NB4 (cell line): ENCODE measurements at regions not wholly inside any gene's neighbourhood (a gene's known extent, or its start where the extent isn't known, plus 50 kb on each side); places are given as distances from the start of the nearest gene placed in this dataset.

Experiments
- CTCF ChIP-seq: IDR thresholded peaks from one replicate; pipeline ENCODE4 v1.5.1; 2012; ENCODE audit warnings: low read depth, low read length
- MAX ChIP-seq: IDR thresholded peaks from 2 replicates; pipeline ENCODE4 v1.6.1; 2011; ENCODE audit warnings: low read depth, low read length
- MYC ChIP-seq: IDR thresholded peaks from 2 replicates; pipeline ENCODE4 v1.6.1; 2011; ENCODE audit warnings: low read depth, low read length
- POLR2A ChIP-seq: IDR thresholded peaks from 2 replicates; pipeline ENCODE4 v1.6.1; 2011; ENCODE audit warnings: mild to moderate bottlenecking; ENCODE audit not compliant: insufficient read length; ENCODE audit errors: extremely low read depth

GRCh38 chr3:102169915-102170479, 264.8 kb upstream of the ZPLD1 start:
- TF ChIP-seq CTCF = no peak
- no peak for TF ChIP-seq POLR2A
- TF ChIP-seq MYC = no peak
- no peak for TF ChIP-seq MAX
